ENCODE measurements at regions not wholly inside any gene's neighbourhood (a gene's known extent, or its start where the extent isn't known, plus 50 kb on each side); places are given as distances from the start of the nearest gene placed in this dataset.

DNA sequence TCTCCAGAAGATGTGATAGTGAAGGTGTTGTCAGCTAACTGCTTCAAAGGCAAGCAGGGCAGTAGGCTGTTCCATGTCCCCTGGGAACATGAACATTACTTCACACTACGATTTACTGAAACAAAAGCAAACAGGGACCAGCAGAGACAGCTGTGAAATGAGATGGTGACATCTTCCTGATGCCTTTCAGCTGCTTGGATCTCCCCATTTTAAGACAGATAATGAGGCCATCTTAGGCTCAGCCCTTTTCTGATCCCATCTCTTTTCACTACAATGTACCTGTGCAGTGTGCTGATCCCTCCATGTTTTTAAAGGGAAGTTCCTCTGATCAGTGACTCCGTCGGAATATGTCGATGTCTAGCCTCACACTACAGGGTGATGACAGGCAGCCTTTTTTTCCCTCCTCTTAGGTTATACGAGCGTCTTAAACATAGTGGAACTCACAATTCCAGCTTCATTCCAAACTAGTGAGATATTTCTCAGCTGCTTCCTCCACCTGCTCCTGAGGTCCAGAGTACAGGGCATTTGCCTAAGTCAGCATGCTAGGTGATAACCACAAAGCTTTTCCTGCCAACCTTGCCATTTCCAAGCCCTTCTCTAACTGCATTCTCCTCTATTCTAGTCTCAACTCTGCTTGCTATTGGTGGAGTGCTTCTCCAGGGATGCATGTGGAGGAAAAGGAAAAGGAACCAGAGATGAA, 87.6 kb upstream of the EGLN3 start (continued):
- TF ChIP-seq ZNF569 (CRISPR knock-in tag; IDR thresholded peaks at IDR 0.05; ENCODE audit: borderline replicate concordance) (0 out of 2 replicates have a peak, but pooled peaks have one; percentile 58), PAX8 (CRISPR knock-in tag; IDR thresholded peaks at IDR 0.05; ENCODE audit: borderline replicate concordance) (no peak), KDM5B (CRISPR knock-in tag; IDR thresholded peaks at IDR 0.05; ENCODE audit: borderline replicate concordance) (no peak; the same call in 1 of the 2 replicates), TCF7 (IDR thresholded peaks at IDR 0.05; ENCODE audit: low read depth) (no peak; the same call in 1 of the 2 replicates), RFX3 (CRISPR knock-in tag; IDR thresholded peaks at IDR 0.05) (no peak), NFRKB (IDR thresholded peaks at IDR 0.05) (no peak), ZNF549 (CRISPR knock-in tag; IDR thresholded peaks at IDR 0.05) (no peak), KLF13 (CRISPR knock-in tag; IDR thresholded peaks at IDR 0.05) (no peak), SAP130 (CRISPR knock-in tag; IDR thresholded peaks at IDR 0.05; ENCODE audit: low read depth) (peak; percentile 83), LCORL (IDR thresholded peaks at IDR 0.05) (no peak), LCORL (CRISPR knock-in tag; IDR thresholded peaks at IDR 0.05) (no peak; the same call in 1 of the 2 replicates), ZNF251 (CRISPR knock-in tag; IDR thresholded peaks at IDR 0.05) (no peak), ZSCAN20 (CRISPR knock-in tag; IDR thresholded peaks at IDR 0.05; ENCODE audit: borderline replicate concordance) (no peak), ETV6 (CRISPR knock-in tag; conservative IDR thresholded peaks at IDR 0.05) (no peak)
- TF ChIP-seq, protein P1, sequence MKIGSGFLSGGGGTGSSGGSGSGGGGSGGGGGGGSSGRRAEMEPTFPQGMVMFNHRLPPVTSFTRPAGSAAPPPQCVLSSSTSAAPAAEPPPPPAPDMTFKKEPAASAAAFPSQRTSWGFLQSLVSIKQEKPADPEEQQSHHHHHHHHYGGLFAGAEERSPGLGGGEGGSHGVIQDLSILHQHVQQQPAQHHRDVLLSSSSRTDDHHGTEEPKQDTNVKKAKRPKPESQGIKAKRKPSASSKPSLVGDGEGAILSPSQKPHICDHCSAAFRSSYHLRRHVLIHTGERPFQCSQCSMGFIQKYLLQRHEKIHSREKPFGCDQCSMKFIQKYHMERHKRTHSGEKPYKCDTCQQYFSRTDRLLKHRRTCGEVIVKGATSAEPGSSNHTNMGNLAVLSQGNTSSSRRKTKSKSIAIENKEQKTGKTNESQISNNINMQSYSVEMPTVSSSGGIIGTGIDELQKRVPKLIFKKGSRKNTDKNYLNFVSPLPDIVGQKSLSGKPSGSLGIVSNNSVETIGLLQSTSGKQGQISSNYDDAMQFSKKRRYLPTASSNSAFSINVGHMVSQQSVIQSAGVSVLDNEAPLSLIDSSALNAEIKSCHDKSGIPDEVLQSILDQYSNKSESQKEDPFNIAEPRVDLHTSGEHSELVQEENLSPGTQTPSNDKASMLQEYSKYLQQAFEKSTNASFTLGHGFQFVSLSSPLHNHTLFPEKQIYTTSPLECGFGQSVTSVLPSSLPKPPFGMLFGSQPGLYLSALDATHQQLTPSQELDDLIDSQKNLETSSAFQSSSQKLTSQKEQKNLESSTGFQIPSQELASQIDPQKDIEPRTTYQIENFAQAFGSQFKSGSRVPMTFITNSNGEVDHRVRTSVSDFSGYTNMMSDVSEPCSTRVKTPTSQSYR (CRISPR knock-in tag; IDR thresholded peaks at IDR 0.05; ENCODE audit: borderline replicate concordance): 0 out of 2 replicates have a peak, but pooled peaks have one; percentile 12
- TF ChIP-seq, protein P2, sequence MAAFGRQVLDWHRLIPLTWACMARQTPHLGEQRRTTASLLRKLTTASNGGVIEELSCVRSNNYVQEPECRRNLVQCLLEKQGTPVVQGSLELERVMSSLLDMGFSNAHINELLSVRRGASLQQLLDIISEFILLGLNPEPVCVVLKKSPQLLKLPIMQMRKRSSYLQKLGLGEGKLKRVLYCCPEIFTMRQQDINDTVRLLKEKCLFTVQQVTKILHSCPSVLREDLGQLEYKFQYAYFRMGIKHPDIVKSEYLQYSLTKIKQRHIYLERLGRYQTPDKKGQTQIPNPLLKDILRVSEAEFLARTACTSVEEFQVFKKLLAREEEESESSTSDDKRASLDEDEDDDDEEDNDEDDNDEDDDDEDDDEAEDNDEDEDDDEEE (CRISPR knock-in tag; IDR thresholded peaks at IDR 0.05): peak; percentile 73; the same call in 1 of the 2 replicates
- TF ChIP-seq, protein P3, sequence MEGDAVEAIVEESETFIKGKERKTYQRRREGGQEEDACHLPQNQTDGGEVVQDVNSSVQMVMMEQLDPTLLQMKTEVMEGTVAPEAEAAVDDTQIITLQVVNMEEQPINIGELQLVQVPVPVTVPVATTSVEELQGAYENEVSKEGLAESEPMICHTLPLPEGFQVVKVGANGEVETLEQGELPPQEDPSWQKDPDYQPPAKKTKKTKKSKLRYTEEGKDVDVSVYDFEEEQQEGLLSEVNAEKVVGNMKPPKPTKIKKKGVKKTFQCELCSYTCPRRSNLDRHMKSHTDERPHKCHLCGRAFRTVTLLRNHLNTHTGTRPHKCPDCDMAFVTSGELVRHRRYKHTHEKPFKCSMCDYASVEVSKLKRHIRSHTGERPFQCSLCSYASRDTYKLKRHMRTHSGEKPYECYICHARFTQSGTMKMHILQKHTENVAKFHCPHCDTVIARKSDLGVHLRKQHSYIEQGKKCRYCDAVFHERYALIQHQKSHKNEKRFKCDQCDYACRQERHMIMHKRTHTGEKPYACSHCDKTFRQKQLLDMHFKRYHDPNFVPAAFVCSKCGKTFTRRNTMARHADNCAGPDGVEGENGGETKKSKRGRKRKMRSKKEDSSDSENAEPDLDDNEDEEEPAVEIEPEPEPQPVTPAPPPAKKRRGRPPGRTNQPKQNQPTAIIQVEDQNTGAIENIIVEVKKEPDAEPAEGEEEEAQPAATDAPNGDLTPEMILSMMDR (CRISPR knock-in tag; IDR thresholded peaks at IDR 0.05): no peak
- TF ChIP-seq, protein P4, sequence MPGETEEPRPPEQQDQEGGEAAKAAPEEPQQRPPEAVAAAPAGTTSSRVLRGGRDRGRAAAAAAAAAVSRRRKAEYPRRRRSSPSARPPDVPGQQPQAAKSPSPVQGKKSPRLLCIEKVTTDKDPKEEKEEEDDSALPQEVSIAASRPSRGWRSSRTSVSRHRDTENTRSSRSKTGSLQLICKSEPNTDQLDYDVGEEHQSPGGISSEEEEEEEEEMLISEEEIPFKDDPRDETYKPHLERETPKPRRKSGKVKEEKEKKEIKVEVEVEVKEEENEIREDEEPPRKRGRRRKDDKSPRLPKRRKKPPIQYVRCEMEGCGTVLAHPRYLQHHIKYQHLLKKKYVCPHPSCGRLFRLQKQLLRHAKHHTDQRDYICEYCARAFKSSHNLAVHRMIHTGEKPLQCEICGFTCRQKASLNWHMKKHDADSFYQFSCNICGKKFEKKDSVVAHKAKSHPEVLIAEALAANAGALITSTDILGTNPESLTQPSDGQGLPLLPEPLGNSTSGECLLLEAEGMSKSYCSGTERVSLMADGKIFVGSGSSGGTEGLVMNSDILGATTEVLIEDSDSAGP (CRISPR knock-in tag; IDR thresholded peaks at IDR 0.05; ENCODE audit: borderline replicate concordance): no peak
- TF ChIP-seq, protein P5, sequence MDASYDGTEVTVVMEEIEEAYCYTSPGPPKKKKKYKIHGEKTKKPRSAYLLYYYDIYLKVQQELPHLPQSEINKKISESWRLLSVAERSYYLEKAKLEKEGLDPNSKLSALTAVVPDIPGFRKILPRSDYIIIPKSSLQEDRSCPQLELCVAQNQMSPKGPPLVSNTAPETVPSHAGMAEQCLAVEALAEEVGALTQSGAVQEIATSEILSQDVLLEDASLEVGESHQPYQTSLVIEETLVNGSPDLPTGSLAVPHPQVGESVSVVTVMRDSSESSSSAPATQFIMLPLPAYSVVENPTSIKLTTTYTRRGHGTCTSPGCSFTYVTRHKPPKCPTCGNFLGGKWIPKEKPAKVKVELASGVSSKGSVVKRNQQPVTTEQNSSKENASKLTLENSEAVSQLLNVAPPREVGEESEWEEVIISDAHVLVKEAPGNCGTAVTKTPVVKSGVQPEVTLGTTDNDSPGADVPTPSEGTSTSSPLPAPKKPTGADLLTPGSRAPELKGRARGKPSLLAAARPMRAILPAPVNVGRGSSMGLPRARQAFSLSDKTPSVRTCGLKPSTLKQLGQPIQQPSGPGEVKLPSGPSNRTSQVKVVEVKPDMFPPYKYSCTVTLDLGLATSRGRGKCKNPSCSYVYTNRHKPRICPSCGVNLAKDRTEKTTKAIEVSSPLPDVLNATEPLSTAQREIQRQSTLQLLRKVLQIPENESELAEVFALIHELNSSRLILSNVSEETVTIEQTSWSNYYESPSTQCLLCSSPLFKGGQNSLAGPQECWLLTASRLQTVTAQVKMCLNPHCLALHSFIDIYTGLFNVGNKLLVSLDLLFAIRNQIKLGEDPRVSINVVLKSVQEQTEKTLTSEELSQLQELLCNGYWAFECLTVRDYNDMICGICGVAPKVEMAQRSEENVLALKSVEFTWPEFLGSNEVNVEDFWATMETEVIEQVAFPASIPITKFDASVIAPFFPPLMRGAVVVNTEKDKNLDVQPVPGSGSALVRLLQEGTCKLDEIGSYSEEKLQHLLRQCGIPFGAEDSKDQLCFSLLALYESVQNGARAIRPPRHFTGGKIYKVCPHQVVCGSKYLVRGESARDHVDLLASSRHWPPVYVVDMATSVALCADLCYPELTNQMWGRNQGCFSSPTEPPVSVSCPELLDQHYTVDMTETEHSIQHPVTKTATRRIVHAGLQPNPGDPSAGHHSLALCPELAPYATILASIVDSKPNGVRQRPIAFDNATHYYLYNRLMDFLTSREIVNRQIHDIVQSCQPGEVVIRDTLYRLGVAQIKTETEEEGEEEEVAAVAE (CRISPR knock-in tag; IDR thresholded peaks at IDR 0.05; ENCODE audit: borderline replicate concordance): peak; percentile 70

All from HepG2 (cell line).